ENCODE measurements at regions not wholly inside any gene's neighbourhood (a gene's known extent, or its start where the extent isn't known, plus 50 kb on each side); places are given as distances from the start of the nearest gene placed in this dataset.

DNA sequence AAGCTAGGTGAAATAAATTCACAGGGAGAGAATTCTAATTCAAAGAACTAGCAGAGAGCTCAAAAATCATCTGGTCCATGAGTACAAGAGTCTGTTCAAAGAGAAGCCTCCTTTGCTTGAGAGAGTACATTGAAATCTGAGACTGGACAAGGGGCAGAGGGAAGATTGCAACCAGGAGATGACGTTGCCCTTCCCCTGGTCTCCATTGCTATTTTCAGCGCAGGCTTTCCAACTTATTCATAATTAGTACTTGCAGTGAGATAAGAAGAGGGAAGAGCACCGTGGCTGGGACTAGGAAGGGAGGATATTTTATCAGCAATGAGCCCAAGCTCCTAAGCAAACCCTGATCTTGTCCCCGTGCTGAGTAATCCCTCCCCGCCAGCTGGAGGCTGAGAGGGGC, 251.8 kb upstream of the RORA start:
- DNase-seq: no peak
- Histone ChIP-seq H3K27me3 (replicated peaks; ENCODE audit: control insufficient read depth, insufficient read depth, low read length) (no peaks in the 10 kb centered on the region), H3K4me1 (no peaks in the 10 kb centered on the region), H3K36me3 (ENCODE audit: control insufficient read depth, insufficient read depth, low read length) (no peaks in the 10 kb centered on the region), H3K4me3 (ENCODE audit: low read depth, low read length) (no peak overlapping the region), H3K9me3 (no peaks in the 10 kb centered on the region)
- ChIA-PET POLR2A (no interaction called here), CTCF (no interaction called here)
- Mint-ChIP-seq H3K9me3 (ENCODE audit: unreplicated experiment) (no peaks in the 10 kb centered on the region), H3K27ac (ENCODE audit: unreplicated experiment) (no peak overlapping the region), H3K36me3 (ENCODE audit: insufficient read depth, unreplicated experiment) (no peaks in the 10 kb centered on the region), H3K4me3 (ENCODE audit: unreplicated experiment) (no peak overlapping the region), H3K4me1 (ENCODE audit: low read depth, unreplicated experiment) (no peaks in the 10 kb centered on the region), H3K27me3 (ENCODE audit: insufficient read depth, unreplicated experiment) (peaks cover 16% of the 10 kb centered on the region)
- no peak for TF ChIP-seq CTCF (IDR thresholded peaks at IDR 0.05; ENCODE audit: insufficient read depth in 1 of 2, low read depth in 1 of 2, low read length in 1 of 2, severe bottlenecking in 1 of 2, unreplicated experiment in 1 of 2)
- no TSS peak for BruUV-seq (replicated peaks)
- intact Hi-C loops (cut with micrococcal nuclease; ENCODE audit: unreplicated experiment): no loop called here

GRCh38 chr15:61480295-61480694, 251.2 kb upstream of the RORA start:
- Mint-ChIP-seq H3K4me3 (ENCODE audit: unreplicated experiment) (no peak overlapping the region), H3K4me1 (ENCODE audit: low read depth, unreplicated experiment) (no peaks in the 10 kb centered on the region), H3K36me3 (ENCODE audit: insufficient read depth, unreplicated experiment) (no peaks in the 10 kb centered on the region), H3K27ac (ENCODE audit: unreplicated experiment) (no peak overlapping the region), H3K27me3 (ENCODE audit: insufficient read depth, unreplicated experiment) (peaks cover 16% of the 10 kb centered on the region), H3K9me3 (ENCODE audit: unreplicated experiment) (no peaks in the 10 kb centered on the region)
- intact Hi-C loops (cut with micrococcal nuclease; ENCODE audit: unreplicated experiment): no loop called here
- no peak for DNase-seq
- Histone ChIP-seq H3K4me1 (no peaks in the 10 kb centered on the region), H3K9me3 (no peaks in the 10 kb centered on the region), H3K36me3 (ENCODE audit: control insufficient read depth, insufficient read depth, low read length) (no peaks in the 10 kb centered on the region), H3K27me3 (replicated peaks; ENCODE audit: control insufficient read depth, insufficient read depth, low read length) (no peaks in the 10 kb centered on the region), H3K4me3 (ENCODE audit: low read depth, low read length) (no peak overlapping the region)
- no TSS peak for BruUV-seq (replicated peaks)
- no peak for TF ChIP-seq CTCF (IDR thresholded peaks at IDR 0.05; ENCODE audit: insufficient read depth in 1 of 2, low read depth in 1 of 2, low read length in 1 of 2, severe bottlenecking in 1 of 2, unreplicated experiment in 1 of 2)
- POLR2A ChIA-PET: no interaction called here
- CTCF ChIA-PET: no interaction called here

DNA sequence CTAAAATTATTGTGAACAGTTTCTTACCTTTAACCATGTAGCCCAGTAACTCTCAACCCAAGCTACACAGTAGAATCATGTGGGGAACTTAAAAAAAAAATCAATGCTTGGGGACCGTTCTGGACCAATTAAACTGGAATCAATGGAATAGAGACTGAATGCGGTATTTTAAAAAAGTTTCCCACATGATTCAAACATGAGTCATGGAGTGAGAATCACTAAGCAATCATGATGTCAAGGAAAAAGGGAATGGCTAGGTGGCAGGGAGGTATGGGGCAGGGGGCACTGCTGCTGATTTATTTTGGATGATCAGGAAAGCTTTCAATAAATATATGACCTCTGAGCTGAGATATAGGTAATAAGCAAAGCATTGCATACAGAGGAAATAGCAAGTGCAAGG, 250.5 kb upstream of the RORA start:
- H3K9me3 ChIP-seq: no peaks in the 10 kb centered on the region
- Mint-ChIP-seq H3K4me1 (ENCODE audit: low read depth, unreplicated experiment) (no peaks in the 10 kb centered on the region), H3K27me3 (ENCODE audit: insufficient read depth, unreplicated experiment) (peaks cover 22% of the 10 kb centered on the region), H3K27ac (ENCODE audit: unreplicated experiment) (no peak overlapping the region), H3K36me3 (ENCODE audit: insufficient read depth, unreplicated experiment) (no peaks in the 10 kb centered on the region), H3K9me3 (ENCODE audit: unreplicated experiment) (no peaks in the 10 kb centered on the region), H3K4me3 (ENCODE audit: unreplicated experiment) (no peak overlapping the region)
- no peak for TF ChIP-seq CTCF (IDR thresholded peaks at IDR 0.05; ENCODE audit: insufficient read depth in 1 of 2, low read depth in 1 of 2, low read length in 1 of 2, severe bottlenecking in 1 of 2, unreplicated experiment in 1 of 2)
- H3K4me3 ChIP-seq (ENCODE audit: low read depth, low read length): no peak overlapping the region
- ChIA-PET CTCF (no interaction called here), POLR2A (no interaction called here)
- intact Hi-C loops (cut with micrococcal nuclease; ENCODE audit: unreplicated experiment): no loop called here
- no peaks in the 10 kb centered on the region for H3K4me1 ChIP-seq
- no peaks in the 10 kb centered on the region for H3K36me3 ChIP-seq (ENCODE audit: control insufficient read depth, insufficient read depth, low read length)
- DNase-seq: no peak
- no TSS peak for BruUV-seq (replicated peaks)
- H3K27me3 ChIP-seq (replicated peaks; ENCODE audit: control insufficient read depth, insufficient read depth, low read length): no peaks in the 10 kb centered on the region

Measured in Caco-2 (cell line).